ENCODE measurements at regions not wholly inside any gene's neighbourhood (a gene's known extent, or its start where the extent isn't known, plus 50 kb on each side); places are given as distances from the start of the nearest gene placed in this dataset.
"Not testable (repeated sequence)": the region's sequence is repeated elsewhere in the genome, so short reads cannot be mapped to it uniquely, and the experiment has no call there.

- DNase-seq = no peak
Measured at GRCh38 chr7:109498131-109498530, 928.5 kb downstream of the DNAJB9 start.

GRCh38 chr7:109503421-109503820 is 933.7 kb downstream of the DNAJB9 start:
- peak in 1 of 2 experiments; percentile 47 for DNase-seq

GRCh38 chr7:109522585-109522984 is 952.9 kb downstream of the DNAJB9 start:
- no peak for DNase-seq

GRCh38 chr7:109527833-109528232 is 958.2 kb downstream of the DNAJB9 start:
- no peak for DNase-seq

- no peak for DNase-seq
Measured at GRCh38 chr7:109529712-109530111, 960.0 kb downstream of the DNAJB9 start.

- DNase-seq = no peak
Measured at GRCh38 chr7:109532262-109532992, 962.8 kb downstream of the DNAJB9 start.

- no peak for DNase-seq
Measured at GRCh38 chr7:109545686-109546085, 976.0 kb downstream of the DNAJB9 start.

- DNase-seq = peak; percentile 14 to 54
Measured at GRCh38 chr7:109549471-109550193, 980.0 kb downstream of the DNAJB9 start.

- no peak for DNase-seq
Measured at GRCh38 chr7:109552017-109552416, 982.3 kb downstream of the DNAJB9 start.

- DNase-seq = no peak
Measured at GRCh38 chr7:109577265-109577664, 1007.6 kb downstream of the DNAJB9 start.

- no peak for DNase-seq
Measured at GRCh38 chr7:109579901-109580300, 1010.2 kb downstream of the DNAJB9 start.

- peak in 1 of 2 experiments; percentile 1 for DNase-seq
Measured at GRCh38 chr7:109582211-109582610, 1012.5 kb downstream of the DNAJB9 start.

GRCh38 chr7:109596948-109597347 is 1027.3 kb downstream of the DNAJB9 start:
- not testable (repeated sequence) for DNase-seq

GRCh38 chr7:109611656-109612055 is 1042.0 kb downstream of the DNAJB9 start:
- no peak for DNase-seq

GRCh38 chr7:109616551-109617069 is 1046.9 kb downstream of the DNAJB9 start:
- no peak for DNase-seq

- no peak for DNase-seq
Measured at GRCh38 chr7:109622320-109622719, 1052.6 kb downstream of the DNAJB9 start.

GRCh38 chr7:109632890-109633289 is 1063.2 kb downstream of the DNAJB9 start:
- not testable (repeated sequence) for DNase-seq

- DNase-seq = no peak
Measured at GRCh38 chr7:109635374-109635773, 1065.7 kb downstream of the DNAJB9 start.

GRCh38 chr7:109637428-109637990 is 1067.8 kb downstream of the DNAJB9 start:
- DNase-seq = no peak

GRCh38 chr7:109638321-109638720 is 1068.6 kb downstream of the DNAJB9 start:
- DNase-seq = no peak

- no peak for DNase-seq
Measured at GRCh38 chr7:109639561-109639960, 1069.9 kb downstream of the DNAJB9 start.

- DNase-seq = no peak
Measured at GRCh38 chr7:109641445-109641844, 1071.8 kb downstream of the DNAJB9 start.

GRCh38 chr7:109646124-109646523 is 1076.5 kb downstream of the DNAJB9 start:
- no peak for DNase-seq

GRCh38 chr7:109646594-109646993 is 1076.9 kb downstream of the DNAJB9 start:
- not testable (repeated sequence) for DNase-seq
